Heart right ventricle (tissue), 16 donors: ENCODE measurements at regions not wholly inside any gene's neighbourhood (a gene's known extent, or its start where the extent isn't known, plus 50 kb on each side); places are given as distances from the start of the nearest gene placed in this dataset.

Experiments used
- ATAC-seq, 8 donors: fragments of 200-7000 bp; cut with Tn5 transposase; one replicate each; pipeline ENCODE4 v1.9.1; 2020; ENCODE audit warnings: mild to moderate bottlenecking in 8 of 8, moderate library complexity in 8 of 8, moderate number of reproducible peaks in 1 of 8
- DNase-seq, 2 donors: peaks; one replicate each; pipeline ENCODE4 v3.0.0-alpha.2; 2020
- H3K27ac ChIP-seq, 10 donors: fragments of 200-600 bp; sonication (generic) in 2 of 10; one replicate each; pipeline versions ENCODE4 v1.5.0 to v1.8.0; 2020 to 2022; ENCODE audit warnings: mild to moderate bottlenecking in 3 of 10
- H3K27me3 ChIP-seq, 7 donors: fragments of 200-600 bp; one replicate each; pipeline ENCODE4 v1.8.0; 2021 to 2022; ENCODE audit warnings: mild to moderate bottlenecking in 2 of 7
- H3K36me3 ChIP-seq, 9 donors: fragments of 200-600 bp; sonication (generic) in 1 of 9; one replicate each; pipeline versions ENCODE4 v1.5.0 to v1.8.0; 2020 to 2022; ENCODE audit warnings: mild to moderate bottlenecking in 2 of 9
- H3K4me1 ChIP-seq, 9 donors: fragments of 200-600 bp; sonication (generic) in 1 of 9; one replicate each; pipeline versions ENCODE4 v1.5.0 to v1.8.0; 2020 to 2022; ENCODE audit warnings: mild to moderate bottlenecking in 4 of 9
- H3K4me3 ChIP-seq, 10 donors: fragments of 200-600 bp; sonication (generic) in 2 of 10; one replicate each; pipeline versions ENCODE4 v1.5.0 to v1.8.0; 2020 to 2022; ENCODE audit warnings: mild to moderate bottlenecking in 7 of 10, moderate library complexity in 2 of 10
- H3K9me3 ChIP-seq, 11 donors: fragments of 200-600 bp in 10 of 11; sonication (generic) in 2 of 11; one replicate each; pipeline versions ENCODE4 v1.5.0 to v1.8.0; 2013 to 2022; ENCODE audit warnings: mild to moderate bottlenecking in 2 of 11, control low read depth in 1 of 11, moderate library complexity in 1 of 11
- CTCF ChIP-seq, 9 donors: fragments of 200-600 bp; sonication (generic) in 2 of 9; IDR thresholded peaks; one replicate each; pipeline versions ENCODE4 v1.5.0 to v1.8.0; 2021 to 2022; ENCODE audit warnings: antibody characterized with exemption in 9 of 9, mild to moderate bottlenecking in 5 of 9, moderate library complexity in 1 of 9
- WGBS, 2 donors: extraction: QIAGEN DNeasy Blood & Tissue Kit; methylation state at CpG; one replicate each; pipeline ENCODE4 v1.1.7; 2013; ENCODE audit warnings: inconsistent platforms in 1 of 2; 5-methylcytosine and 5-hydroxymethylcytosine counted together
- intact Hi-C, 10 donors: fragments of 100-400 bp; cut with DNase I; formaldehyde crosslinking; loops; one replicate each; pipeline versions ENCODE4 v1.11.1 to v1.14.2; 2022
- donor health status: Arrhythmogenic right ventricular cardiomyopathy.
- donor health status: ischemic (EF 13 %, LVEDD 7.1; RV severe dilation, severe dysfunction).
- donor health status: healthy with polysubstance abuse.
- donor health status: DM: no; HTN: yes; CAD: no.
- donor health status: DM: no; HTN: no; CAD: no.
- donor health status: ischemic (EF 25% LVEDD 6.9; RV normal size, moderate dysfunction).
- donor health status: ischemic (EF 25% LVEDD 5.7; RV mildly dilated, moderate dysfunction).
- donor health status: healthy.
- donor health status: DM: yes; HTN: yes; CAD: no.
- donor health status: Ischemic cardiomyopathy.
- donor health status: ischemic (EF 35%, LVEDD 5.7; RV mildly dilated, moderate dysfunction).
- donor health status: nonischemic (EF 11% LVEDD 7.7; RV severe dilation, severe dysfunction).
- donor health status: DM: yes; HTN: yes; CAD: no.
- donor health status: PGD.
- donor health status: ischemic (EF 29% LVEDD 5.4; RV normal size, mild dysfunction).
- donor health status: nonischemic (EF 23%, LVEDD 6.1; RV moderate dilation, normal function).

- no peak for TF ChIP-seq CTCF (IDR thresholded peaks at IDR 0.05)
- H3K36me3 ChIP-seq, result no peaks in the 10 kb centered on the region
These were observed 203.9 kb downstream of the FBXO15 start for GRCh38 chr18:73943763-73944162.

DNA sequence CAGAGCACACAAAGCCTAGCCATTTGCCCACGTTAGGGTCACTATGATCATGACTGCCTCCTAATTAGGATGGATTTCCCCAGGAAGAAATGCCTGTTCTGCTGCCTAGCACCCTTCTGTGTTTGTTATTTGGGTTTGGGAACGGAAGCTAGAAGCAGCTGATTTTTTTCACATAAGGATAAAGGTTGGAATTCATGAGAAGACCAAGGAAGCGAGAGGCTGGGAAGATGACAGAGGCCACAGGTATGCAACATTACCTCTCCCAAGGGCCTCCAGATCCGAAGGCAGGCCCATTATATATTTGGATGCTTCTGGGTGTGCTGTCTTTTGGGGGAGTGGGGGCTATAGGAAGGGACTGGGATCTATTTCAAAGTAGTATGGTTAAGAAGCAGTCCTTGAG, 204.7 kb downstream of the FBXO15 start:
- Histone ChIP-seq H3K9me3 (no peaks in the 10 kb centered on the region), H3K36me3 (no peaks in the 10 kb centered on the region), H3K4me3 (no peak overlapping the region), H3K27me3 (peaks cover 0 to 9% (median 0%) of the 10 kb centered on the region in 7 donors), H3K4me1 (no peaks in the 10 kb centered on the region), H3K27ac (no peak overlapping the region)
- intact Hi-C loops, result no loop called here
- no peak for ATAC-seq
- no peak for TF ChIP-seq CTCF (IDR thresholded peaks at IDR 0.05)
- DNase-seq, result no peak
- WGBS, 2 donors, result 71 to 76% methylated on average over 4 of the region's 4 CpGs

More at GRCh38 chr18:73943763-73944162, 203.9 kb downstream of the FBXO15 start:
- WGBS, 2 donors, result 75 to 77% methylated on average over 9 of the region's 9 CpGs
- intact Hi-C loops, result no loop called here
- Histone ChIP-seq H3K4me1 (no peaks in the 10 kb centered on the region), H3K27ac (no peak overlapping the region), H3K27me3 (peaks cover 0 to 9% (median 0%) of the 10 kb centered on the region in 7 donors), H3K9me3 (no peaks in the 10 kb centered on the region), H3K4me3 (no peak overlapping the region)
- DNase-seq (no peak), ATAC-seq (no peak)

GRCh38 chr18:73942081-73942625, 205.5 kb downstream of the FBXO15 start:
- H3K36me3 ChIP-seq, result no peaks in the 10 kb centered on the region
- H3K9me3 ChIP-seq, result no peaks in the 10 kb centered on the region
- no peak overlapping the region for H3K27ac ChIP-seq
- H3K4me1 ChIP-seq, result no peaks in the 10 kb centered on the region
- no peak overlapping the region for H3K4me3 ChIP-seq
- DNase-seq (no peak), ATAC-seq (no peak)
- TF ChIP-seq CTCF (IDR thresholded peaks at IDR 0.05), result no peak
- intact Hi-C loops, result no loop called here
- WGBS, 2 donors, result 79 to 82% methylated on average over 8 of the region's 8 CpGs
- H3K27me3 ChIP-seq, result peaks cover 0 to 9% (median 0%) of the 10 kb centered on the region in 7 donors

DNA sequence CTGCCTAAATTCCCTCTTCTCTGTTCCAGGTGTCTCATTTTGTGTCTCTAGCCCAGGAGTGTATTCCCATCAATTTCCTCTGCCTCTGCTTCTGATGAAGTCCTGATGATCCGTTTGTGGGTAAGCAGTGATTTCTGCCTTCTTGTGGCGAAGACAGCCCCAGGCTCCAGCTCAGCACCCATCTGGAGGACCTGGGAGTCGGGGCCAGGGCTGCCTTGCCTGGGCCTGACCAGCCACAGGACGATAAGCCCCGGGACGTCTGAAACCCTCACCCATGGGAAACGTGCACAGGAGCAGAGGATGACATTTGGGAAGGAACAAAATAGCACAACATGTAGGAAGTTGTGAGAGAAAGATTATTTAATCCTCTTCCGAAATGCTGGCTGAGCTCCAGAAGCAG, 206.9 kb downstream of the FBXO15 start:
- no peaks in the 10 kb centered on the region for H3K4me1 ChIP-seq
- DNase-seq (no peak), ATAC-seq (no peak)
- H3K9me3 ChIP-seq, result no peaks in the 10 kb centered on the region
- H3K4me3 ChIP-seq, result no peak overlapping the region
- H3K27ac ChIP-seq, result no peak overlapping the region
- no peaks in the 10 kb centered on the region for H3K36me3 ChIP-seq
- WGBS, 2 donors, result 60 to 66% methylated on average over 8 of the region's 8 CpGs
- intact Hi-C loops, result no loop called here
- TF ChIP-seq CTCF (IDR thresholded peaks at IDR 0.05), result no peak
- H3K27me3 ChIP-seq, result peaks cover 0 to 9% (median 0%) of the 10 kb centered on the region in 7 donors
